NT2/D1 (cell line): ENCODE measurements at regions not wholly inside any gene's neighbourhood (a gene's known extent, or its start where the extent isn't known, plus 50 kb on each side); places are given as distances from the start of the nearest gene placed in this dataset.

ENCODE experiments used
- DNase-seq: peaks from one replicate; pipeline ENCODE4 v3.0.0-alpha.2; 2011; ENCODE audit warnings: low read depth, low spot score
- H3K27me3 ChIP-seq: 2 replicates; pipeline ENCODE4 v1.6.0; 2011; ENCODE audit warnings: mild to moderate bottlenecking; ENCODE audit not compliant: insufficient read length, insufficient read depth
- H3K36me3 ChIP-seq: 2 replicates; pipeline ENCODE4 v1.6.1; 2011; ENCODE audit warnings: mild to moderate bottlenecking, low read length, mixed read lengths; ENCODE audit not compliant: insufficient read depth, insufficient read length
- H3K4me1 ChIP-seq: 2 replicates; pipeline ENCODE4 v1.5.1; 2011; ENCODE audit not compliant: insufficient read depth, insufficient read length
- H3K4me3 ChIP-seq: 2 replicates; pipeline ENCODE4 v1.5.1; 2011; ENCODE audit warnings: low read depth; ENCODE audit not compliant: insufficient read length
- H3K9ac ChIP-seq: 2 replicates; pipeline ENCODE4 v1.6.0; 2011; ENCODE audit warnings: low read depth; ENCODE audit not compliant: insufficient read length
- H3K9me3 ChIP-seq: 2 replicates; pipeline ENCODE4 v1.5.1; 2011; ENCODE audit warnings: mild to moderate bottlenecking, low read length; ENCODE audit not compliant: insufficient read depth
- SUZ12 ChIP-seq: IDR thresholded peaks from 2 replicates; pipeline ENCODE4 v1.6.1; 2011; ENCODE audit not compliant: insufficient read length, insufficient read depth; ENCODE audit errors: extremely low read depth
- YY1 ChIP-seq: IDR thresholded peaks from 2 replicates; pipeline ENCODE4 v1.6.1; 2011; ENCODE audit not compliant: insufficient read length, insufficient read depth
- ZNF274 ChIP-seq: IDR thresholded peaks from 2 replicates; pipeline ENCODE4 v1.6.1; 2011; ENCODE audit warnings: mild to moderate bottlenecking, low read depth, low read length

GRCh38 chr4:159758061-159758460, 655.2 kb downstream of the RAPGEF2 start:
- Histone ChIP-seq H3K9ac (no peak overlapping the region), H3K9me3 (no peaks in the 10 kb centered on the region; the same call in 1 of the 2 replicates), H3K36me3 (no peaks in the 10 kb centered on the region), H3K4me3 (no peak overlapping the region), H3K27me3 (no peaks in the 10 kb centered on the region), H3K4me1 (no peaks in the 10 kb centered on the region)
- no peak for TF ChIP-seq SUZ12
- no peak for TF ChIP-seq YY1
- no peak for TF ChIP-seq ZNF274
- DNase-seq: no peak

GRCh38 chr4:159762672-159763071, 659.8 kb downstream of the RAPGEF2 start:
- Histone ChIP-seq H3K36me3 (no peaks in the 10 kb centered on the region), H3K9me3 (no peaks in the 10 kb centered on the region), H3K4me3 (no peak overlapping the region), H3K9ac (no peak overlapping the region), H3K27me3 (no peaks in the 10 kb centered on the region), H3K4me1 (no peaks in the 10 kb centered on the region)
- DNase-seq: no peak
- no peak for TF ChIP-seq YY1
- no peak for TF ChIP-seq ZNF274
- no peak for TF ChIP-seq SUZ12

GRCh38 chr4:159764343-159764952, 661.6 kb downstream of the RAPGEF2 start:
- DNase-seq: peak; percentile 44
- Histone ChIP-seq H3K9ac (no peak overlapping the region), H3K4me1 (no peaks in the 10 kb centered on the region), H3K4me3 (no peak overlapping the region), H3K9me3 (no peaks in the 10 kb centered on the region), H3K36me3 (no peaks in the 10 kb centered on the region), H3K27me3 (no peaks in the 10 kb centered on the region)
- no peak for TF ChIP-seq YY1
- TF ChIP-seq ZNF274: no peak
- TF ChIP-seq SUZ12: no peak

- no peak for DNase-seq
- TF ChIP-seq YY1 (no peak), SUZ12 (no peak), ZNF274 (no peak)
Observed at GRCh38 chr4:159765382-159765781, 662.5 kb downstream of the RAPGEF2 start.

GRCh38 chr4:159766241-159766640, 663.4 kb downstream of the RAPGEF2 start:
- H3K27me3 ChIP-seq: no peaks in the 10 kb centered on the region
- H3K36me3 ChIP-seq: no peaks in the 10 kb centered on the region
- H3K9me3 ChIP-seq: no peaks in the 10 kb centered on the region
- DNase-seq: no peak
- no peak overlapping the region for H3K4me3 ChIP-seq
- TF ChIP-seq YY1: no peak
- TF ChIP-seq ZNF274: no peak
- TF ChIP-seq SUZ12: no peak
- H3K4me1 ChIP-seq: no peaks in the 10 kb centered on the region
- H3K9ac ChIP-seq: no peak overlapping the region

More at GRCh38 chr4:159765382-159765781, 662.5 kb downstream of the RAPGEF2 start:
- no peaks in the 10 kb centered on the region for H3K4me1 ChIP-seq
- H3K4me3 ChIP-seq: no peak overlapping the region
- H3K36me3 ChIP-seq: no peaks in the 10 kb centered on the region
- H3K27me3 ChIP-seq: no peaks in the 10 kb centered on the region
- no peaks in the 10 kb centered on the region for H3K9me3 ChIP-seq
- no peak overlapping the region for H3K9ac ChIP-seq

GRCh38 chr4:159767406-159767805, 664.5 kb downstream of the RAPGEF2 start:
- no peak for DNase-seq
- H3K9ac ChIP-seq: no peak overlapping the region
- H3K9me3 ChIP-seq: no peaks in the 10 kb centered on the region
- TF ChIP-seq ZNF274 (no peak), YY1 (no peak), SUZ12 (no peak)
- no peaks in the 10 kb centered on the region for H3K36me3 ChIP-seq
- no peaks in the 10 kb centered on the region for H3K4me1 ChIP-seq
- no peaks in the 10 kb centered on the region for H3K27me3 ChIP-seq
- no peak overlapping the region for H3K4me3 ChIP-seq

- H3K4me1 ChIP-seq: no peaks in the 10 kb centered on the region
- H3K9ac ChIP-seq: no peak overlapping the region
- H3K9me3 ChIP-seq: no peaks in the 10 kb centered on the region
- no peak overlapping the region for H3K4me3 ChIP-seq
- no peak for DNase-seq
- H3K27me3 ChIP-seq: no peaks in the 10 kb centered on the region
- H3K36me3 ChIP-seq: no peaks in the 10 kb centered on the region
- TF ChIP-seq YY1 (no peak), SUZ12 (no peak), ZNF274 (no peak)
Observed at GRCh38 chr4:159768016-159768415, 665.1 kb downstream of the RAPGEF2 start.

GRCh38 chr4:159770401-159770800, 667.5 kb downstream of the RAPGEF2 start:
- Histone ChIP-seq H3K36me3 (no peaks in the 10 kb centered on the region), H3K9ac (no peak overlapping the region), H3K27me3 (no peaks in the 10 kb centered on the region), H3K4me3 (no peak overlapping the region), H3K4me1 (no peaks in the 10 kb centered on the region), H3K9me3 (no peaks in the 10 kb centered on the region)
- no peak for TF ChIP-seq ZNF274
- no peak for TF ChIP-seq YY1
- no peak for TF ChIP-seq SUZ12
- no peak for DNase-seq
